Limb (tissue), 2 donors: ENCODE measurements at regions not wholly inside any gene's neighbourhood (a gene's known extent, or its start where the extent isn't known, plus 50 kb on each side); places are given as distances from the start of the nearest gene placed in this dataset.

ENCODE experiments used
- DNase-seq, 2 donors: peaks; one replicate each; pipeline ENCODE4 v3.0.0-alpha.2; 2016; ENCODE audit errors: extremely low spot score in 2 of 2

- DNase-seq, result no peak
These were observed 50.0 kb upstream of the CLDN5 start for GRCh38 chr22:19574247-19574646.

- DNase-seq, result no peak
These were observed 52.5 kb upstream of the CLDN5 start for GRCh38 chr22:19576460-19577421.

- no peak for DNase-seq
These were observed 53.3 kb upstream of the CLDN5 start for GRCh38 chr22:19577422-19577966.

- no peak for DNase-seq
These were observed 54.2 kb upstream of the CLDN5 start for GRCh38 chr22:19578180-19579004.

- DNase-seq, result no peak
These were observed 55.1 kb upstream of the CLDN5 start for GRCh38 chr22:19579115-19579811.

- no peak for DNase-seq
These were observed 55.7 kb upstream of the CLDN5 start for GRCh38 chr22:19579880-19580279.

- no peak for DNase-seq
These were observed 56.2 kb upstream of the CLDN5 start for GRCh38 chr22:19580291-19580890.

- DNase-seq, result no peak
These were observed 58.0 kb upstream of the CLDN5 start for GRCh38 chr22:19582033-19582693.

- no peak for DNase-seq
These were observed 62.9 kb upstream of the CLDN5 start for GRCh38 chr22:19586922-19587684.

- no peak for DNase-seq
These were observed 66.5 kb upstream of the CLDN5 start for GRCh38 chr22:19590696-19591095.

- DNase-seq, result no peak
These were observed 67.4 kb upstream of the CLDN5 start for GRCh38 chr22:19591568-19591967.

GRCh38 chr22:19592464-19592863 lies 68.3 kb upstream of the CLDN5 start:
- no peak for DNase-seq

GRCh38 chr22:19593991-19594569 lies 69.9 kb upstream of the CLDN5 start:
- DNase-seq, result no peak

- no peak for DNase-seq
These were observed 71.3 kb upstream of the CLDN5 start for GRCh38 chr22:19595532-19595931.

- no peak for DNase-seq
These were observed 72.6 kb upstream of the CLDN5 start for GRCh38 chr22:19596680-19597398.

GRCh38 chr22:19597399-19597735 lies 73.2 kb upstream of the CLDN5 start:
- no peak for DNase-seq

GRCh38 chr22:19598054-19598855 lies 74.0 kb upstream of the CLDN5 start:
- DNase-seq, result no peak

GRCh38 chr22:19599004-19599403 lies 74.8 kb upstream of the CLDN5 start:
- DNase-seq, result no peak
